ENCODE measurements at regions not wholly inside any gene's neighbourhood (a gene's known extent, or its start where the extent isn't known, plus 50 kb on each side); places are given as distances from the start of the nearest gene placed in this dataset.

DNA sequence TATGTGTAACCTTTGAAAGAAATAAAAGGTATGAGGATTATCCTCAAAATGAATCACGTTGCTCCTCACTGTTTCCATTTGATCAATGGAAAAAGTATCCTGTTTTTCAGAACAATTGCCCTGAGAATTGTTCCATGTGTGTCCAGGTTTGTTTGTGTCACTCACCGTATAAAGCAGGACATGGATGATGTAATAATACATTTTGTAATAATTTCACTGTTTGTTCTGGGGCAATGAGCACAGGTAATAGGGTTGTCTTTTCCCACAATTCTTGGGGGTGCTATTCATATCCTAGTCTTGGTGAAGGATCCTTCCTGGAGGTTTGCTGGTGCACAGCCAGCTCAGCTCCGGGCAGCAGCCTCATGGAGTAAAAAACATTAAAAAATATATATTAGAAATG, 510.8 kb upstream of the MCTP2 start:
- DNase-seq (ENCODE audit: low spot score), result no peak

GRCh38 chr15:93719921-93720351, 511.4 kb upstream of the MCTP2 start:
- no peak for DNase-seq (ENCODE audit: low spot score)

DNA sequence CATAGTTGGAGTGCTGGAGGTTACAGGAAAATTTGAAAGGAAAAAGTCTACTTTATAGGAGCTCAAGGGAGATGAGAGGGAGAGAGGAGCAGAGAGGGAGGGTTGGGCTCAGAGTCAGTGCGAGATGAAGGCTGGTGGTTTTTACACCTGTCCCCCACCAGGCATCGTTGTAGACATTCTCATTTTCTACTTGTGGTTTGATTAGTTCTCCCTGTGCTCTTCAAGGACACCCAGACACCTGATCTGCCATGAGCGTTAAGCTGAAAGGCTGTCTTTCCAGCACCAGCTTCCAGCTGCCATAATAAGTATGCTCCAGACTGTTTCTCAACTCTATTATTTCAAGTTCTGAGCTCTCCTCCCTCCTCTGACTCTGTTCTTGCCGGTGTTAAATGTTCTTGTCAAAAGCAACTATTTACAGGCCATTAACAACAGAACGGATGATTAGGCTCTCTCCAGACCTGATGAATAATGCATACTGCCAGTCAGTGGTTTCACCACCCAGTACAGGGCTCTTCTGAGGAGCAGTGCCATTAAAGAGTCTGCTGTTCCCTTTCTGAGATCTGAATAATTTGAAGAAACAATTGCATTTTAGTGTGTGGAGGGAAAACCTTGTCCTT, 514.6 kb upstream of the MCTP2 start:
- DNase-seq (ENCODE audit: low spot score), result no peak

- no peak for DNase-seq (ENCODE audit: low spot score)
These were observed 521.7 kb upstream of the MCTP2 start for GRCh38 chr15:93709708-93710107.

- no peak for DNase-seq (ENCODE audit: low spot score)
These were observed 522.5 kb upstream of the MCTP2 start for GRCh38 chr15:93708724-93709445.

- DNase-seq (ENCODE audit: low spot score), result no peak
These were observed 523.6 kb upstream of the MCTP2 start for GRCh38 chr15:93707751-93708150.

DNA sequence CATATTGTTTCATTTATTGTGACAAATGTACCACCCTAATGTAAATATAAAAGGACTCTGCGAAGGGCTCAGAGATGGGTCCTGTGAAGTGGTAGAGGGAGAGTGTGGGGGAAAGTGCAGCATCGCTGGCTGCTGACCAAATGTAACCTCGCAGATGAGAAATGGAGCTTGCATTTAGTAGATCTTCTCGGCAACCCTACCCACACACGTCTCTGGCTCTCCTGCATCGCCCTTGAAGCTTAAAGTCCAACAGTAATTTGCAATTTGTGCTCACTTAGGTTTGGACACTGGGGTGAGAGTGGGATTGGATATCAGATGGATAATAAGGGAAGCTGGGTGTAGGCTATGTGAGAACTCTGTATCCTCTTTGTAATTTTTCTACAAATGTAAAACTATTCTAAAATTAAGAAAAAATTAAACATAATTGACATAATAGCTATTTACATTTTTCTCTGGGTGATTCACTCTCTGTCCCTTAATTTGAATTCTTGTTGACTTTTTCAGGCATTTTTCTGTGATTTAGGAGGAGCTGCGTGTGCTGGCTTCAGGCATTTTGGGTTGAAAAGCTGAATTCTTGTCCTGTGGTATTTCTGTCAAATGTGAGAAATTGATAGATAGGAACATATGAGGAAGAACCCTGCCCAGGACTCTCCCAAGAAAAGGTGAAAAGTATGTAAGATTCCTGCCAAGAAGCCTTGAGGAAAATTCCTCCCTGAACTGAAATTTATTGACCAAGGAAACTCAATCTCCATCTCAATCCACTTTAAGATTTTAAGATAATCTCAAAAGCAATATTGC, 524.7 kb upstream of the MCTP2 start:
- no peak for DNase-seq (ENCODE audit: low spot score)

GRCh38 chr15:93705753-93706455, 525.5 kb upstream of the MCTP2 start:
- DNase-seq (ENCODE audit: low spot score), result no peak

GRCh38 chr15:93703092-93703739, 528.1 kb upstream of the MCTP2 start:
- DNase-seq (ENCODE audit: low spot score), result no peak

- no peak for DNase-seq (ENCODE audit: low spot score)
These were observed 531.3 kb upstream of the MCTP2 start for GRCh38 chr15:93700051-93700450.

DNA sequence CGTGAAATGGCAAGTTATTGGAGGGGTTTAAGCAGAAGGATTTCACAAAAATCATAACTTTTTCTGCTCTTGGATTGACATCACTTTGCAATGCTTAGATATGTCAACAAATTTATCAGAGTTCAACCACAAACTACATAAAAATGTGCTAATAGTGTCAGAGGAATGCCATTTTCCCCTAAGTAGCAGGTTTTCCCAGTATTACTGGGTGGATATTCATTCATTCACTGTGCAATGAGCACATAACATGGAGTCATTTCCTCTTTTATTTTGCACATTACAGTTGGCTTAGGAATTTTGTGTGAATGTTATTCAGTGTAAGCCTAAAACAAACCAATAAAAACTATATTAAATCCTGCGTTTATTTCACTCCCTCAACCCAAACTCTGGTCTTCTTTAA, 537.3 kb upstream of the MCTP2 start:
- DNase-seq (ENCODE audit: low spot score), result no peak

- no peak for DNase-seq (ENCODE audit: low spot score)
These were observed 547.7 kb upstream of the MCTP2 start for GRCh38 chr15:93683651-93684050.

DNA sequence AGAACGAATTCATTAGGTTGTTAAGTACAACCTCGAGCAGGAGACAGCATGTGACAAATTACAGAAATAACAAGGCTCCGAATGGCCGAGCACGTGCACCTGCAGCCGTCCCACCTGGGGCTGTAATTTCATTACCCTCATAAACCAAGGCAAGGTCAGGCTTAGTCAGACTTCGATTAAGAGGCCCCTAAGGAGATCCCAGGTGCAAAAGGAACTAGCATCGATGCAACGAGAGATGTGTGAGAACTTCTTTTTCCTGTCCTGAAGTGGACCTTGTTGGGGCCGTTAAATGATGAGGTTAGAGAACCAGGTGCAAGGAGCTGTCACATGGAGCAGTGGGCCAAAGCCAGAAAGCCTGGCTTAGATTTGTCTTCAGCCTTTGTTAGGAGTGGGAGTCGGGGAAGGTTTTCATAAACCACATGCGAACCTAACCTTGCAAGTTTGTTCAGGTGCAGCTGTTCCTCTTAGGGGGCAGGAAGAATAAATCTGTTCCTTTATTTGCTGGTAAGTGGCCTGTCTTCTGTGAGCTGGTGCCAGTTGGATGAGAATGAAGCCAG, 559.9 kb upstream of the MCTP2 start:
- no peak for DNase-seq (ENCODE audit: low spot score)

GRCh38 chr15:93670931-93671330, 560.4 kb upstream of the MCTP2 start:
- DNase-seq (ENCODE audit: low spot score), result no peak

DNA sequence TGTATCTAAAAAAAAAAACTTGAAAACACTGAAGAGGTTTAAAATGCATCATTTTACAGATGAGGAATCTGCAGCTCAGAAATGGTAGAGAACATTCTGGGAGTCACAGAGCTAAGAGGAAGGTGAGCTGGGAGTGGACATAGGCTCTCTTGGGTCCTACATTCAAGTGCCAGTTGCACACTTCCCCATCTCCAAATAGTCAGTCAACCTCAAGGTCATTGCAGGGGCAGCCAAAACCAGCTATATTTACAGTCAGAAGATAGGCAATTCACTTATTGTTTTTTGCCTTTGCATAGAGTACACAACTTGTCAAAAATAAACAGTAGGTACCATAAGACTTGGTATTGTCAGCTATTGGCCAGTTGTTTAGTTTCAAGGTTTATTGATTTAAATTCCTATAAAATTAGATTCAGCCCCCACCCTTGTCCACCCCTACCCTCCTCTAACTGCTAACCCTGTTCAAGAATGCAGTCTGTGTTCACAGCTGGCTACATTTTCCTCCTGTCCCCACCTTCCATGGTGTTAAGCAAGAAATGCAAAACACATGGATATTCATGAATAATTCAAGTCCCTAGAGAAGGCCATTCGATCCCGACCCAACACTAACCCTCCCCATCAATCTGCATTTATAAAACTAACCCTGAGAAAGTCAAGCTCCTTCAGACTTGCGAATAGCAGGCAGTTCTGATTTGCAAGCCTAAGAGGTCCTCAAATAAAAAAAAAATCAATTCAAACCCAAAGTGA, 567.0 kb upstream of the MCTP2 start:
- no peak for DNase-seq (ENCODE audit: low spot score)

GRCh38 chr15:93662162-93662885, 569.0 kb upstream of the MCTP2 start:
- DNase-seq (ENCODE audit: low spot score), result no peak

DNA sequence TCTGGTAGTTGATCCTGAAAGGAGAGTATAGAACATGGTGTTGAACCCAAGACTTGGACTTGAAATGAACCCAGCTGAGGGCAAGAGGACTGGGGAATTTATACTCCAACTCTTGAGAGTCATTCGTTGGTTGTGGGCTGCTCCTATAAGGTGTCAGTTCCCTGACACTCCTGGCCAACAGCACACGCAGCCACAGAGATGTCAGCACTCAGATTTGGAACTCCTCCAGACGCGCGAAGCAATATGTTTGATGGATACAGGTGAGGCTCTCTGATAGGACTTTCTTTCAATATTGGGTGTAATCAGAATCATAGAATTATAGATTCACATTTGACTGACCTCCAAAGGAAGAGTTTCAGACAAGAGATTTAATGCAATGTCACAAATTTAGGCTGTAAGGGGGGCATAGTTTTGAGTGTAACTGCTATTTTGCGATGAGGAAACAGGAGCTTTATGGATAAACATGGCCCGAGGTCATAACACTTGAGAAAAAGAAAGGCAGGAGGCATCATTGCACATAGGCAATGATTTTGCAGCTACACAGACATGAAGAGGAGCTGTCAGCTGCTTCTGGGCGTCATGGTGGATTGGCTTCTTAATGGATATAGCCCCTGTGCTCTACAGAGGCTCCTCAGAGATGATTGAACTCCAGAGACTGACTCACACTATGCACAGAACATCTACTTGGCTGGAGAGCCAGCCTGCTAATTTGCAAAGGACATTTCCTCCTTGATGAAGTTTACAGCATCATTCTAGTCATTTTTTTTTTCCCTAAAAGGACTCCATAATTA, 569.2 kb upstream of the RGMA start:
- DNase-seq (ENCODE audit: low spot score), result no peak

- no peak for DNase-seq (ENCODE audit: low spot score)
These were observed 567.0 kb upstream of the RGMA start for GRCh38 chr15:93656041-93656440.

DNA sequence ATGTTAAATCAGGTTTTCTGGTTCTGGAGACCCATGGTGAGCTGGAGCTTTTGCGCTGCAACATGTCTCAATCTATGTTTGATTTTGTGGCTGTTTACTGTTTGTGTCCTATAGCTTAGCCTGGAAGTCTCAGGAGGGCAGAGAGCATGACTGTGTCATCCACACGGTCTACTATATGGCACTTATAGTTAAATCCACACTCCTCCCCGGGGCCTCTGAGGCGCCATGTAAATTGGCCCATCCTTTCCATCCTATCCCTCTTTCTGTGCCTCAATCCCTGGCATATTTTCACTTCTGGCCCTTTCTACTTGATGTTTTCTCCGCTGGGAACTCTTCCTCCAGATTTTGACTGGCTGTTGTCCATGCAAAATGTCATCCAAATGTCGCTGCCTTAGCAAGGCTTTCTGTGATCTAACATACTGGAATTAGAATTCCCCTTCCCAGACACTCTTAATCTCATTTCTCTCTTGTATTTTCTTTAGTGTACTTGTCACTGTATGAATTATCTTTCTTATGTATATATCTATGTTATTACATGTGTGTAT, 560.8 kb upstream of the RGMA start:
- no peak for DNase-seq (ENCODE audit: low spot score)

Measured in hematopoietic multipotent progenitor cell treated with erythropoietin and hydrocortisone succinate and interleukin-3 and kit ligand, for 15 days (in vitro differentiated cells).